Pons (tissue), 1 donor: ENCODE measurements at regions not wholly inside any gene's neighbourhood (a gene's known extent, or its start where the extent isn't known, plus 50 kb on each side); places are given as distances from the start of the nearest gene placed in this dataset.
"Not testable (repeated sequence)": the region's sequence is repeated elsewhere in the genome, so short reads cannot be mapped to it uniquely, and the experiment has no call there.

ENCODE experiments used
- DNase-seq: peaks from one replicate; pipeline ENCODE4 v3.0.0-alpha.2; 2016; ENCODE audit warnings: low spot score

- DNase-seq, result no peak
Observed at GRCh38 chr22:23500508-23501260, 79.4 kb downstream of the IGLL1 start.

GRCh38 chr22:23499845-23500500 is 80.1 kb downstream of the IGLL1 start:
- no peak for DNase-seq

GRCh38 chr22:23498811-23499798 is 81.0 kb downstream of the IGLL1 start:
- DNase-seq, result no peak

- not testable (repeated sequence) for DNase-seq
Observed at GRCh38 chr22:23497889-23498288, 82.2 kb downstream of the IGLL1 start.

GRCh38 chr22:23497016-23497885 is 82.8 kb downstream of the IGLL1 start:
- DNase-seq, result no peak

- no peak for DNase-seq
Observed at GRCh38 chr22:23496445-23496833, 83.7 kb downstream of the IGLL1 start.

- no peak for DNase-seq
Observed at GRCh38 chr22:23495614-23496444, 84.3 kb downstream of the IGLL1 start.

- no peak for DNase-seq
Observed at GRCh38 chr22:23494930-23495266, 85.2 kb downstream of the IGLL1 start.

- DNase-seq, result no peak
Observed at GRCh38 chr22:23485490-23485889, 94.6 kb downstream of the IGLL1 start.

GRCh38 chr22:23484651-23485050 is 95.4 kb downstream of the IGLL1 start:
- DNase-seq, result no peak

- no peak for DNase-seq
Observed at GRCh38 chr22:23481369-23481768, 98.7 kb downstream of the IGLL1 start.

GRCh38 chr22:23478175-23478574 is 101.9 kb downstream of the IGLL1 start:
- DNase-seq, result no peak

GRCh38 chr22:23474531-23474930 is 105.6 kb downstream of the IGLL1 start:
- not testable (repeated sequence) for DNase-seq

GRCh38 chr22:23473901-23474300 is 106.2 kb downstream of the IGLL1 start:
- no peak for DNase-seq

GRCh38 chr22:23472376-23472775 is 107.7 kb downstream of the IGLL1 start:
- DNase-seq, result not testable (repeated sequence)

GRCh38 chr22:23471698-23472097 is 108.4 kb downstream of the IGLL1 start:
- DNase-seq, result no peak

- no peak for DNase-seq
Observed at GRCh38 chr22:23470811-23471389, 109.2 kb downstream of the IGLL1 start.

GRCh38 chr22:23467721-23468294 is 112.3 kb downstream of the IGLL1 start:
- DNase-seq, result no peak

- DNase-seq, result no peak
Observed at GRCh38 chr22:23466351-23466750, 113.7 kb downstream of the IGLL1 start.

GRCh38 chr22:23464796-23465195 is 115.3 kb downstream of the IGLL1 start:
- DNase-seq, result not testable (repeated sequence)
